Activated naive CD4-positive, alpha-beta T cell treated with anti-CD3 and anti-CD28 coated beads for 36 hours (primary cell): ENCODE measurements at regions not wholly inside any gene's neighbourhood (a gene's known extent, or its start where the extent isn't known, plus 50 kb on each side); places are given as distances from the start of the nearest gene placed in this dataset.

Experiments
- CTCF ChIA-PET: fragments of 350-600 bp; sonication (Branson Sonifier 250); formaldehyde crosslinking; loops from one replicate; lab custom pipeline; 2021; ENCODE audit warnings: antibody characterized with exemption; lab: Charles Lee
- DNase-seq: peaks from one replicate; pipeline ENCODE4 v3.0.0-alpha.2; 2020
- H3K27ac Mint-ChIP-seq: one replicate; pipeline ENCODE4 v1.8.0; 2021; ENCODE audit warnings: mild to moderate bottlenecking, mixed read lengths
- H3K27me3 Mint-ChIP-seq: one replicate; pipeline ENCODE4 v1.8.0; 2021; ENCODE audit warnings: low read depth, mixed read lengths
- H3K36me3 Mint-ChIP-seq: one replicate; pipeline ENCODE4 v1.8.0; 2021; ENCODE audit warnings: low read depth, mixed read lengths
- H3K4me1 Mint-ChIP-seq: one replicate; pipeline ENCODE4 v1.8.0; 2021; ENCODE audit warnings: low read depth, mixed read lengths
- H3K4me3 Mint-ChIP-seq: one replicate; pipeline ENCODE4 v1.8.0; 2021; ENCODE audit warnings: mild to moderate bottlenecking, moderate library complexity, mixed read lengths
- H3K9me3 Mint-ChIP-seq: one replicate; pipeline ENCODE4 v1.8.0; 2021; ENCODE audit warnings: mixed read lengths
- intact Hi-C: fragments of 100-400 bp; cut with micrococcal nuclease; formaldehyde crosslinking; loops from one replicate; pipeline ENCODE4 v1.15.1; 2023

DNA sequence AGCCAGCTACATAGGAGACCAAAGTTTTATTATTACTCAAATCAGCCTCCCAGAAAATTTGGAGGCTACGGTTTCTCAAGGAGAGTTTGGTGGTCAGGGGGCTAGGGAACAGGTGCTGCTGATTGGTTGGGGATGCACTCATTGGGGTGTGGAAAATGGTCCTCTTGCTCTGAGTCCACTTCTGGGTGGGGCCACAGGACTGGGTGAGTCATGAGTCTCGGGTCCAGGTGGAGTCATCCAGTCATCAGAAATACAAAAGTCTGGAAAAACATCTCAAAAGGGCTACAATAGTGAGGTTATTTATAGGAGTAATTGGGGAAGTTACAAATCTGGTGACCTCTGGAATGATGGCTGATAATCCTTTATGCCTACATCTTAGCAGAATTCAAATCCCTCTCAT is 54.3 kb upstream of the SLC22A16 start:
- CTCF ChIA-PET: no interaction called here
- intact Hi-C loops: no loop called here
- DNase-seq: no peak

DNA sequence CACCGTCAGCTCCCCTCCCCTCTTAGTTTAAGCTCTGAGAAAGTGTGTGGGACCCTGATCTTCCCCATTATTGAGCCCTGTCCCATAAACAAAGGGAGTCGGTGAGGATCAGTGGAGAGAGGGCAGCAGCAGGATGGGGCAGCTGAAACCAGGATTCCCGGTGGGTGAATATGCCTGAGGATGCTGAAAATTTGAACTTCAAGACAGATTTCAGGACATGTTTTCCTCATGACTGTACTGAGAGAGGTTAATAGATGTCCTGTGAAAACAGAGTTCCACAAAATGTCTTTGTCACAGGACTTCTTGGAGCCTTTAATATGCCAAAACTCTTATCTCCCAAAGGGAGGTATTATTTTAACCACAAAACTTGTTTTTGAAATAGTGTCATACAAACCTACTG is 53.5 kb upstream of the SLC22A16 start:
- intact Hi-C loops: loop anchor here (2.0 to 5.0 kb wide), 6 partner anchors 137 to 729 kb away; a partner anchor contains a TSS
- H3K9me3 Mint-ChIP-seq: no peaks in the 10 kb centered on the region
- no peak overlapping the region for H3K4me3 Mint-ChIP-seq
- DNase-seq: no peak
- no peaks in the 10 kb centered on the region for H3K27me3 Mint-ChIP-seq
- no peaks in the 10 kb centered on the region for H3K36me3 Mint-ChIP-seq
- CTCF ChIA-PET: interaction anchor here (1.9 to 4.6 kb wide), 2 partner anchors 421 to 481 kb away, joined by 8 to 31 read pairs; no protein-coding TSS in a partner anchor
- no peak overlapping the region for H3K27ac Mint-ChIP-seq
- H3K4me1 Mint-ChIP-seq: no peaks in the 10 kb centered on the region

More for the DNA sequence above, 54.3 kb upstream of the SLC22A16 start:
- no peak overlapping the region for H3K4me3 Mint-ChIP-seq
- no peak overlapping the region for H3K27ac Mint-ChIP-seq
- H3K4me1 Mint-ChIP-seq: no peaks in the 10 kb centered on the region
- H3K36me3 Mint-ChIP-seq: no peaks in the 10 kb centered on the region
- no peaks in the 10 kb centered on the region for H3K9me3 Mint-ChIP-seq
- H3K27me3 Mint-ChIP-seq: no peaks in the 10 kb centered on the region

- Mint-ChIP-seq H3K27me3 (no peaks in the 10 kb centered on the region), H3K9me3 (no peaks in the 10 kb centered on the region), H3K4me3 (no peak overlapping the region), H3K36me3 (no peaks in the 10 kb centered on the region), H3K4me1 (no peaks in the 10 kb centered on the region), H3K27ac (no peak overlapping the region)
- DNase-seq: no peak
- intact Hi-C loops: loop anchor here (2.0 to 5.0 kb wide), 6 partner anchors 138 to 729 kb away; a partner anchor contains a TSS
- CTCF ChIA-PET: interaction anchor here (1.1 to 4.6 kb wide), 4 partner anchors 11 to 481 kb away, joined by 3 to 31 read pairs (median 6); no protein-coding TSS in a partner anchor
These were observed 52.9 kb upstream of the SLC22A16 start for GRCh38 chr6:110529355-110529754.

DNA sequence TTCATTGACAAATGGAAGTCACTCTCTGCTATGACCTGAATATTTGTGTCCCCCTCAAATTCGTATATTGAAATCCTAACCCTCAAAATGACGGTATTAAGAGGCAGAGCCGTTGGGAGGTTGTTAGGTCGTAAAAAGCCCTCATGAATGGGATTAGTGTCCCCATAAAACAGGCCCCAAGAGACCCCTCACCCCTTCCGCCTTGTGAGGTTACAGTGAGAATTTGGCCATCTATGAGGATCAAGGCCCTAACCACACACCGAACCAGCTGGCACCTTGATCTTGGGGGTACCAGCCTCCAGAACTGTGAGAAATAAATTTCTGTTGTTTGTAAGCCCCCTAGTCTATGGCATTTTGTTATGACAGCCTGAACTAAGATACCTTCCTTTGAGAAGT is 52.5 kb upstream of the SLC22A16 start:
- no peaks in the 10 kb centered on the region for H3K27me3 Mint-ChIP-seq
- no peak overlapping the region for H3K4me3 Mint-ChIP-seq
- CTCF ChIA-PET: interaction anchor here (0.7 to 4.6 kb wide), 16 partner anchors 9 to 530 kb away, joined by 3 to 31 read pairs (median 3); no protein-coding TSS in a partner anchor
- no peaks in the 10 kb centered on the region for H3K9me3 Mint-ChIP-seq
- H3K36me3 Mint-ChIP-seq: no peaks in the 10 kb centered on the region
- H3K27ac Mint-ChIP-seq: no peak overlapping the region
- no peaks in the 10 kb centered on the region for H3K4me1 Mint-ChIP-seq
- no peak for DNase-seq
- intact Hi-C loops: loop anchor here (1.0 to 5.0 kb wide), 8 partner anchors 138 to 730 kb away; a partner anchor contains a TSS

DNA sequence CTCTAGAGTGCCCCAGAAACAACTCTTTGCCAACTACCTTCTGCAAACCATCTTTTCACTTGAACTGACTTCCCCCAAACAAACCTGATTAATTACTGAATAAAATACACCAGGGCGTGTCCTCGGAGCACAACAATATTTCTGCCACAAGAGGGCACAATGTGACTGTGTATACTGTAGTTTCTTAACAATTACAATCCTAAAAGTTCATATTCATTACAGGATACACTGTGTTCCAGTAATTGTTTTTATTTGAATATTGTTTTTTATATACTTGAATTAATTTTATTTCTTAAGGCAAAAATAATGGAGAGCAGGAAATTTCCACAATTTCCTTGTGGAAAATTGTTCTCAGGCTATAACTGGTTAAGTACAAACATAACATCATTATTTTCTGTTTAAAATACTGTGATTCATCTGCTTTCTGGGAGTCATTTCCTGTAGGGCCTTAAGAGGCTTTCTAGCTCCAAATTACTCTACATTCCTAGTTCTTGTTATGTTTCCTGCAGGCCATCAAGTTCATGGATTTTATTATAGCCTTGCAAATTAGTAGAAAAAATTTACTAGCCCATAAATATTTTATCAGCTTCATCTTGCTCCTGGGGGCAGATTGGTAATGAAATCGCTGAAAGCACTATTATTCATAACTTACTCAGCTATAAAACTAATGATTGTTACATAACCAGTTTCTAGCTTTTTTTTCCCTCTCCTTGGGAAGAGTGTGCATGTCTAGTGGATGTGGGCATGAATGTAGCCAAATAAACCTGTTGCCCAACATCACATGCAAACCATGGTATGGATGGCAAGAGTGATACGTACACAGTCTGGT is 51.9 kb upstream of the SLC22A16 start:
- intact Hi-C loops: loop anchor here (1.0 to 5.0 kb wide), 8 partner anchors 139 to 730 kb away; a partner anchor contains a TSS
- Mint-ChIP-seq H3K27me3 (no peaks in the 10 kb centered on the region), H3K9me3 (no peaks in the 10 kb centered on the region), H3K27ac (no peak overlapping the region), H3K4me3 (no peak overlapping the region), H3K36me3 (no peaks in the 10 kb centered on the region), H3K4me1 (no peaks in the 10 kb centered on the region)
- peak; percentile 75 for DNase-seq
- CTCF ChIA-PET: interaction anchor here (0.6 to 4.6 kb wide), 19 partner anchors 10 to 743 kb away, joined by 3 to 31 read pairs (median 3); no protein-coding TSS in a partner anchor

DNA sequence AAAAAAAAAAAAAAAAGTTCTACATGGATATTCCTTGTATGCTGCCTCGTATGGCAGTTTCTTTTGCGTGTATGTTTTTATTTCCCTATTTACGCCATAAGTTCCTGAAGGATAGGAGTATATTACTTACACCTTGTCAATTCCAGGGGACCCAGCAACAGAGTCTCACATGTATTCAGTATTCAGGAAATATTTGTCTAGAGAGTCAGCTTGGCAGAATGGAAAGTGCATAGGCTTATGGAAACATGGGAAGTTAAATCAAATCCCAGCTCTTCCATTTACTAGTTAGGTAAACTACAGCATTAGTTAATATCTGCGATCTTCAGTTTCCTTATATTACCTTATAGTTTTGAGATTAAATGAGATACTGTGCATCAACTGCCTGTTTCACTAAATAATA is 51.1 kb upstream of the SLC22A16 start:
- no peak overlapping the region for H3K4me3 Mint-ChIP-seq
- no peak for DNase-seq
- H3K36me3 Mint-ChIP-seq: no peaks in the 10 kb centered on the region
- no peak overlapping the region for H3K27ac Mint-ChIP-seq
- CTCF ChIA-PET: interaction anchor here (0.5 to 4.6 kb wide), 7 partner anchors 13 to 484 kb away, joined by 3 to 31 read pairs (median 4); no protein-coding TSS in a partner anchor
- no peaks in the 10 kb centered on the region for H3K9me3 Mint-ChIP-seq
- intact Hi-C loops: loop anchor here (5.0 kb wide), 2 partner anchors 140 to 470 kb away; no protein-coding TSS in a partner anchor
- H3K27me3 Mint-ChIP-seq: no peaks in the 10 kb centered on the region
- no peaks in the 10 kb centered on the region for H3K4me1 Mint-ChIP-seq

DNA sequence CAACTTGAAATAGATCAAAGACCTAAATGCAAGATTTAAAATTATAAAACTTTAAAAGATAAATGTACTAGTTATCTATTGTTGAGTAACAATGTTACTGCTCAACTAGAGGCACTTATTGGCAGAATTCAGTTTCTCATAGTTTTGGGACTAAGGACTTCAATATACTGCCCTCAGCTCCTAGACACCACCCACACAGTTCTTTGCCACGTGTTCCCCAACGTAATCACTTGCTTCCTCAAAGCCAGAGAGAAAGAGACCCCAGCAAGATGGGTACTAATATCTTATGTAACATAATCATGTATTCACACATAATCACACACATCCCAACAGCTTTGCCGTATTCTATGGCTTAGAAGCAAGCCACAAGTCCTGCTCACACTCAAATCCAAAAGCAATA is 50.3 kb upstream of the SLC22A16 start:
- CTCF ChIA-PET: interaction anchor here (0.7 to 4.6 kb wide), 6 partner anchors 41 to 472 kb away, joined by 3 to 31 read pairs (median 4); no protein-coding TSS in a partner anchor
- no peaks in the 10 kb centered on the region for H3K4me1 Mint-ChIP-seq
- no peaks in the 10 kb centered on the region for H3K27me3 Mint-ChIP-seq
- H3K4me3 Mint-ChIP-seq: no peak overlapping the region
- no peak overlapping the region for H3K27ac Mint-ChIP-seq
- no peak for DNase-seq
- H3K36me3 Mint-ChIP-seq: no peaks in the 10 kb centered on the region
- no peaks in the 10 kb centered on the region for H3K9me3 Mint-ChIP-seq
- intact Hi-C loops: loop anchor here (5.0 kb wide), 2 partner anchors 141 to 471 kb away; no protein-coding TSS in a partner anchor
